GM23248 (cell line): ENCODE measurements at regions not wholly inside any gene's neighbourhood (a gene's known extent, or its start where the extent isn't known, plus 50 kb on each side); places are given as distances from the start of the nearest gene placed in this dataset.

Source experiments
- DNase-seq: peaks from one replicate; pipeline ENCODE4 v3.0.0-alpha.2; 2015
- H2AFZ ChIP-seq: fragments of 200-600 bp; sonication (generic); 2 replicates; pipeline ENCODE4 v1.6.1; 2016; ENCODE audit warnings: antibody characterized with exemption
- H3F3A ChIP-seq: fragments of 200-600 bp; sonication (generic); 2 replicates; pipeline ENCODE4 v1.6.1; 2016; ENCODE audit warnings: mild to moderate bottlenecking, antibody characterized with exemption, mixed run types; ENCODE audit not compliant: insufficient read depth
- H3K27ac ChIP-seq: fragments of 200-600 bp; sonication (generic); 2 replicates; pipeline ENCODE4 v1.5.1; 2016; ENCODE audit warnings: mild to moderate bottlenecking
- H3K27me3 ChIP-seq: fragments of 200-600 bp; sonication (generic); replicated peaks from 2 replicates; pipeline ENCODE4 v1.6.1; 2016; ENCODE audit warnings: mild to moderate bottlenecking; ENCODE audit not compliant: insufficient read depth
- H3K36me3 ChIP-seq: fragments of 200-600 bp; sonication (generic); 2 replicates; pipeline ENCODE4 v1.6.1; 2016; ENCODE audit warnings: low read depth, mild to moderate bottlenecking
- H3K4me1 ChIP-seq: fragments of 200-600 bp; sonication (generic); 2 replicates; pipeline ENCODE4 v1.6.1; 2016; ENCODE audit warnings: mild to moderate bottlenecking; ENCODE audit not compliant: insufficient read depth
- H3K4me2 ChIP-seq: fragments of 200-600 bp; sonication (generic); one replicate; pipeline ENCODE4 v1.6.1; 2016; ENCODE audit warnings: mild to moderate bottlenecking; ENCODE audit not compliant: unreplicated experiment
- H3K4me3 ChIP-seq: fragments of 200-600 bp; sonication (generic); 2 replicates; pipeline ENCODE4 v1.5.1; 2016; ENCODE audit warnings: mild to moderate bottlenecking
- H3K79me2 ChIP-seq: fragments of 200-600 bp; sonication (generic); 2 replicates; pipeline ENCODE4 v1.6.1; 2016; ENCODE audit warnings: mild to moderate bottlenecking; ENCODE audit not compliant: insufficient read depth
- H3K9ac ChIP-seq: fragments of 200-600 bp; sonication (generic); 2 replicates; pipeline ENCODE4 v1.6.1; 2016; ENCODE audit warnings: mild to moderate bottlenecking
- H3K9me2 ChIP-seq: fragments of 200-600 bp; sonication (generic); 2 replicates; pipeline ENCODE4 v1.6.1; 2016; ENCODE audit warnings: mixed run types, mild to moderate bottlenecking, moderate library complexity; ENCODE audit not compliant: insufficient read depth
- H3K9me3 ChIP-seq: fragments of 200-600 bp; sonication (generic); one replicate; pipeline ENCODE4 v1.6.1; 2017; ENCODE audit warnings: low read depth
- H4K20me1 ChIP-seq: fragments of 200-600 bp; sonication (generic); 2 replicates; pipeline ENCODE4 v1.6.0; 2016; ENCODE audit not compliant: insufficient read depth
- EZH2 ChIP-seq: fragments of 200-600 bp; sonication (generic); IDR thresholded peaks from 2 replicates; pipeline ENCODE4 v1.6.1; 2018; ENCODE audit warnings: antibody characterized with exemption, mild to moderate bottlenecking; ENCODE audit not compliant: insufficient read depth, poor library complexity, severe bottlenecking
- EZH2phosphoT487 ChIP-seq: fragments of 200-600 bp; sonication (generic); IDR thresholded peaks from 2 replicates; pipeline ENCODE4 v1.6.1; 2018; ENCODE audit warnings: antibody characterized with exemption, moderate library complexity, mild to moderate bottlenecking, low read depth; ENCODE audit not compliant: insufficient read depth
- WGBS, 2 experiments: methylation state at CpG; one replicate each; pipeline ENCODE4 v1.1.6; 2015 to 2017; ENCODE audit warnings: low lambda C conversion rate in 2 of 2, low coverage in 1 of 2; ENCODE audit errors: missing lambda C conversion rate in 2 of 2; 5-methylcytosine and 5-hydroxymethylcytosine counted together
- in situ Hi-C: fragments of 300-500 bp; cut with MboI; formaldehyde crosslinking; loops from 2 replicates; pipeline ENCODE4 v1.15.0; 2020

DNA sequence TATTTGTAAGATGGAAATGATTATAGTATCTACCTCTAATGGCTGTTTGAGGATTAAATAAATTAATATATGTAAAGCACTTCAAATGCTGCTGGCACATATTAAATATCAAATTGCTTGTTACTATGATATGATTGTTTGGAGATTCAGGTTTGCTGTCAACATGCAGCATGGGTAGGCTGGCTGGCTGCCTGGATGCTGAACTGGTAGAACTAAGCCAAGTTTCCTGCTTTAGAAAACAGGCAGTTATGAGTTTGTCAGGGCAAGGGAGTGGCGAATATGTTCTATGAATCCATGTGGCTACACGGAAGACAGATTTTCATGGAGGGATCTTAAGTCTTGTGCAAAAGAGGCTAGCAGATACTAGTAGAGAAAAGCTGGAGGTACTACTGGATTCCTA, 239.6 kb downstream of the GBA3 start:
- Histone ChIP-seq H3K9me3 (no peaks in the 10 kb centered on the region), H3K4me3 (no peak overlapping the region), H3K4me1 (no peaks in the 10 kb centered on the region), H3K4me2 (no peak overlapping the region), H2AFZ (no peak overlapping the region), H3F3A (no peaks in the 10 kb centered on the region), H3K36me3 (no peaks in the 10 kb centered on the region), H3K79me2 (no peaks in the 10 kb centered on the region), H3K9me2 (no peaks in the 10 kb centered on the region), H3K27me3 (no peaks in the 10 kb centered on the region), H3K9ac (no peak overlapping the region), H4K20me1 (no peaks in the 10 kb centered on the region), H3K27ac (no peak overlapping the region)
- in situ Hi-C loops: no loop called here
- TF ChIP-seq EZH2 (no peak), EZH2phosphoT487 (no peak)
- DNase-seq: no peak
- WGBS, 2 experiments: 4% methylated on average over 2 of the region's 2 CpGs

- WGBS, 2 experiments: 46 to 64% methylated on average over 2 of the region's 2 CpGs
- H4K20me1 ChIP-seq: no peaks in the 10 kb centered on the region
- no peak for DNase-seq
- TF ChIP-seq EZH2 (no peak), EZH2phosphoT487 (no peak)
- no peaks in the 10 kb centered on the region for H3K36me3 ChIP-seq
- H3K27me3 ChIP-seq: no peaks in the 10 kb centered on the region
- no peaks in the 10 kb centered on the region for H3F3A ChIP-seq
- H3K9me3 ChIP-seq: no peaks in the 10 kb centered on the region
- H3K79me2 ChIP-seq: no peaks in the 10 kb centered on the region
- H3K4me3 ChIP-seq: no peak overlapping the region
- no peak overlapping the region for H3K27ac ChIP-seq
- H2AFZ ChIP-seq: no peak overlapping the region
- no peaks in the 10 kb centered on the region for H3K9me2 ChIP-seq
- no peak overlapping the region for H3K4me2 ChIP-seq
- in situ Hi-C loops: no loop called here
- H3K9ac ChIP-seq: no peak overlapping the region
- H3K4me1 ChIP-seq: no peaks in the 10 kb centered on the region
Observed at GRCh38 chr4:22922426-22922825, 229.7 kb downstream of the GBA3 start.

DNA sequence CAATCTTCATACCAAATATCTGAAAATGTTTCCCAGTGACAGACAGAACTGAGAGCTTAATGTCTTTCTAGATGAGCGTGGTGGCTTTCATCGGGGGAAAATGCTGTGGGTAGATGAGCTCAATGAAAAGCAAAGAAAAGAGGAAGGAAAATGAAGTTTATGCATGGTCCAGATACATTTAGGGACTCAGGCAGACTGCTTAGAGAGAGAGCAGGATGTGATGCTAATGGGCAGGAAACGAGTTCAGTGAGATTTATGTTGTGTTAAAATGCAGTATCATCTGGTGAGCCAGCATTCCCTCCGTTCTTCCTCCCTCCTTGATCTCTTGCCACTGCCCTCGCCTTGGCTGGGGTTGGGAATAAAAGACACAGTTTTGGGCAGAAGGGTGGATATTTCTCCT, 229.2 kb downstream of the GBA3 start:
- no peaks in the 10 kb centered on the region for H3F3A ChIP-seq
- no peaks in the 10 kb centered on the region for H3K36me3 ChIP-seq
- H3K79me2 ChIP-seq: no peaks in the 10 kb centered on the region
- no peak overlapping the region for H2AFZ ChIP-seq
- no peak overlapping the region for H3K9ac ChIP-seq
- WGBS, 2 experiments: 2 to 3% methylated on average over 5 of the region's 5 CpGs
- no peaks in the 10 kb centered on the region for H3K4me1 ChIP-seq
- H4K20me1 ChIP-seq: no peaks in the 10 kb centered on the region
- no peak overlapping the region for H3K27ac ChIP-seq
- no peaks in the 10 kb centered on the region for H3K9me2 ChIP-seq
- H3K9me3 ChIP-seq: no peaks in the 10 kb centered on the region
- TF ChIP-seq EZH2phosphoT487 (no peak), EZH2 (no peak)
- H3K4me2 ChIP-seq: no peak overlapping the region
- no peak overlapping the region for H3K4me3 ChIP-seq
- H3K27me3 ChIP-seq: no peaks in the 10 kb centered on the region
- DNase-seq: no peak
- in situ Hi-C loops: no loop called here

GRCh38 chr4:22911285-22911684, 218.5 kb downstream of the GBA3 start:
- no peak for TF ChIP-seq EZH2
- TF ChIP-seq EZH2phosphoT487: no peak
- Histone ChIP-seq H2AFZ (no peak overlapping the region), H3F3A (no peaks in the 10 kb centered on the region), H3K79me2 (no peaks in the 10 kb centered on the region), H4K20me1 (no peaks in the 10 kb centered on the region), H3K9ac (no peak overlapping the region), H3K9me3 (no peaks in the 10 kb centered on the region), H3K36me3 (no peaks in the 10 kb centered on the region), H3K4me2 (no peak overlapping the region), H3K4me3 (no peak overlapping the region), H3K4me1 (no peaks in the 10 kb centered on the region), H3K27ac (no peak overlapping the region), H3K27me3 (no peaks in the 10 kb centered on the region), H3K9me2 (no peaks in the 10 kb centered on the region)
- in situ Hi-C loops: no loop called here
- no peak for DNase-seq

DNA sequence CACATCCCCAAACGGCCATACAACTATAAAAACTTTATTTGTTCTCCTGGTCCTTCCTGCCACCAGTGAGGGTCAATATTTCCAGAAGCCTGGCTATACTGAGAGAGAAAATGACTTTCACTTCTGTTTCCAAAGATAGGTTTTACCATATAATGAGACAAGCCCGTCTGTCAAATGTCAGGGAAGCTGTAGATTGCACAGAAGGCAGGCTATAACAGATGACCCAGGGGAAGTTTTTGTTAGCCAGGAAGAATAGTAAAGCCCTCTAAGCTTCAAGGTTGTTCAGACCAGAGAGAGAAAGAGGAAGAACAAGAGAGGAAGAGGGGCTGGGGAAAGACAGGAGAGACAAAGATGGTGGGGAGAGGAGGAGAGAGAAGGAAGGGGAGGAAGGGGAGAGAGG, 217.5 kb downstream of the GBA3 start:
- in situ Hi-C loops: no loop called here
- no peaks in the 10 kb centered on the region for H4K20me1 ChIP-seq
- H3K79me2 ChIP-seq: no peaks in the 10 kb centered on the region
- no peaks in the 10 kb centered on the region for H3K27me3 ChIP-seq
- H3K4me3 ChIP-seq: no peak overlapping the region
- H3K36me3 ChIP-seq: no peaks in the 10 kb centered on the region
- no peaks in the 10 kb centered on the region for H3K9me3 ChIP-seq
- no peak overlapping the region for H3K4me2 ChIP-seq
- no peak for TF ChIP-seq EZH2phosphoT487
- no peak for TF ChIP-seq EZH2
- no peaks in the 10 kb centered on the region for H3K4me1 ChIP-seq
- H3K9ac ChIP-seq: no peak overlapping the region
- H3F3A ChIP-seq: no peaks in the 10 kb centered on the region
- no peaks in the 10 kb centered on the region for H3K9me2 ChIP-seq
- 5 to 8% methylated on average over 2 of the region's 2 CpGs for WGBS, 2 experiments
- no peak overlapping the region for H2AFZ ChIP-seq
- H3K27ac ChIP-seq: no peak overlapping the region
- DNase-seq: no peak
